Endothelial cell of umbilical vein (primary cell): ENCODE measurements at regions not wholly inside any gene's neighbourhood (a gene's known extent, or its start where the extent isn't known, plus 50 kb on each side); places are given as distances from the start of the nearest gene placed in this dataset.

Experiments
- CTCF ChIP-seq, 2 donors: IDR thresholded peaks; 1 replicate in 1 of 2; 2 replicates in 1 of 2; pipeline ENCODE4 v1.5.1; 2011; ENCODE audit warnings: low read length in 2 of 2, mild to moderate bottlenecking in 2 of 2, moderate library complexity in 2 of 2, control low read depth in 1 of 2, inconsistent platforms in 1 of 2, low read depth in 1 of 2; ENCODE audit not compliant: insufficient read depth in 1 of 2; ENCODE audit errors: extremely low read depth in 1 of 2
- EZH2 ChIP-seq: IDR thresholded peaks from 2 replicates; pipeline ENCODE4 v1.6.1; 2012; ENCODE audit warnings: borderline replicate concordance, low read depth, mild to moderate bottlenecking, moderate library complexity, low read length, inconsistent platforms; ENCODE audit not compliant: severe bottlenecking
- MAX ChIP-seq: IDR thresholded peaks from 2 replicates; pipeline ENCODE4 v1.6.1; 2011; ENCODE audit not compliant: insufficient read depth, insufficient read length
- POLR2A ChIP-seq: IDR thresholded peaks from 2 replicates; pipeline ENCODE4 v1.6.1; 2012; ENCODE audit warnings: low read depth, mild to moderate bottlenecking, control low read depth, low read length
- POLR2AphosphoS5 ChIP-seq: IDR thresholded peaks from 2 replicates; pipeline ENCODE4 v1.6.1; 2012; ENCODE audit warnings: low read depth, mild to moderate bottlenecking, control low read depth, low read length, moderate library complexity; ENCODE audit not compliant: insufficient read depth

GRCh38 chr1:170460001-170460400, 72.0 kb upstream of the GORAB start:
- TF ChIP-seq CTCF (IDR thresholded peaks at IDR 0.05; ENCODE audit: extremely low read depth in 1 of 2, insufficient read depth in 1 of 2, low read depth in 1 of 2, low read length in 2 of 2): no peak
- no peak for TF ChIP-seq EZH2
- TF ChIP-seq POLR2AphosphoS5: no peak
- TF ChIP-seq MAX: no peak
- no peak for TF ChIP-seq POLR2A
